Testis (tissue), 2 donors: ENCODE measurements at regions not wholly inside any gene's neighbourhood (a gene's known extent, or its start where the extent isn't known, plus 50 kb on each side); places are given as distances from the start of the nearest gene placed in this dataset.

Source experiments
- CTCF ChIP-seq, 3 experiments: fragments of 450-650 bp in 2 of 3; fragments of 200-600 bp in 1 of 3; sonication (generic) in 1 of 3; IDR thresholded peaks; one replicate each; pipeline ENCODE4 v1.5.1; 2016 to 2019; ENCODE audit warnings: antibody characterized with exemption in 3 of 3, mild to moderate bottlenecking in 2 of 3, moderate library complexity in 1 of 3
- POLR2A ChIP-seq: fragments of 450-650 bp; IDR thresholded peaks from one replicate; pipeline ENCODE4 v1.6.1; 2017; ENCODE audit warnings: antibody characterized with exemption, mild to moderate bottlenecking, moderate library complexity

DNA sequence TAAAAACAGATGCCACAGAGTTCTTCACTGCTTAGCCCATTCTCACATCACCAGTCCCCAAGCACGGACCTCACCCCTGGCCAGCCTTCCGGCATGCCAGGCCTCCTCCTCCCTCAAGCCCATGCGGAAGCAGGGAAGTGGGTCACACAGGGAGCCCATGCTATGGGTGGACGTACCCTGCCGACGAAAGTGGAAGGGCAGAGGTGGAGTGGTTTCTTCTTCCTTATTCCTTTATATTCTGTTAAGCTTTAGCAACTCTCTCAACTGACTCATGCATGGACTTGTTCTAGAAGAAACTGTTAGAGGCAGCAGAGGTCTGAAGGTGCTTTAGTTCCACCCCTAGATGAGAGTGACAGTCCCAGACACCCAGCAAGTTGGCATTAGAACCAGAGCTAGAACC, 118.6 kb downstream of the LY86 start:
- no peak for TF ChIP-seq CTCF (IDR thresholded peaks at IDR 0.05)
- TF ChIP-seq POLR2A: no peak
